ENCODE measurements at regions not wholly inside any gene's neighbourhood (a gene's known extent, or its start where the extent isn't known, plus 50 kb on each side); places are given as distances from the start of the nearest gene placed in this dataset.
"Not testable (repeated sequence)": the region's sequence is repeated elsewhere in the genome, so short reads cannot be mapped to it uniquely, and the experiment has no call there.

DNA sequence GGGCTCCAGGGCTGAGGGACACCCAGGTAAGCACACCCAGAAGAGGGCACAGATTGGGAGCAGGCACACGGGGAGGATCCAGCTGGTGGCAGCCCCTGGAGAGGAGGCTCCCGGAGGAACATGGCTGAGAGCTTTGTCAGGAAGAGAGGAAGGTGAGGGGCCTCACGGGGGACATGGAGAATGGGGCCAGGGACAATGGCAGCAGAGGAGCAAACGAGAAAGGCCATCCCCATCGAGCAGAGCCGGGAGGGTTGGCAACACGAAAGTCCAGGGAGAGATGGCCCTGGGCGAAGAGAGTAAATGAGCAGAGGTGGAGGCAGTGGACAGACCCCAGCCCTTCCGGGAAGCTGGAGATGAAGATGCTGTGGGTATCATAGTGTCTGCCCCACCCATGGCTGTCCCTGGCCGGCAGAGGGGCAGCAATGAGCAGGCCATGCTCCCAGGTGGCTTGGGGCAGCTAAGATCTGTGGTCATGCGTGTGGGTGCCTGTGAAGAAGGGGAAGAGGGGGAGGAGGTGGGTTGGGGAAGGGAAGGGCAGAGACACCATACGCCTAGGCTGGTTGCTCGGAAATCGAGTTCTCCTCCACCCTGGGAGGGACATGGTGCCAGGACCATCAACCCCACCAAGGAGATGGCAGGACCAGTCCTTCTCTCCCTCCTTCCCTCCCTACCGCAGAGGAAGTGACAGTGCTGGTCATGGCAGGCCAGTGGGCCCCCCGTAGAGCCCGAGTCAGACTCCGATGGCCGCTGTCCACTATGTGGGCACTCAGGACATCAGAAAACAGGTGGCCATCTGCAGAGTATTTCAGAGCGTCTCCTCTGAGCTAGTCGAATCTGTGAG lies 191.7 kb downstream of the NDUFA10 start:
- DNase-seq (ENCODE audit: low read depth in 2 of 2), result no peak

DNA sequence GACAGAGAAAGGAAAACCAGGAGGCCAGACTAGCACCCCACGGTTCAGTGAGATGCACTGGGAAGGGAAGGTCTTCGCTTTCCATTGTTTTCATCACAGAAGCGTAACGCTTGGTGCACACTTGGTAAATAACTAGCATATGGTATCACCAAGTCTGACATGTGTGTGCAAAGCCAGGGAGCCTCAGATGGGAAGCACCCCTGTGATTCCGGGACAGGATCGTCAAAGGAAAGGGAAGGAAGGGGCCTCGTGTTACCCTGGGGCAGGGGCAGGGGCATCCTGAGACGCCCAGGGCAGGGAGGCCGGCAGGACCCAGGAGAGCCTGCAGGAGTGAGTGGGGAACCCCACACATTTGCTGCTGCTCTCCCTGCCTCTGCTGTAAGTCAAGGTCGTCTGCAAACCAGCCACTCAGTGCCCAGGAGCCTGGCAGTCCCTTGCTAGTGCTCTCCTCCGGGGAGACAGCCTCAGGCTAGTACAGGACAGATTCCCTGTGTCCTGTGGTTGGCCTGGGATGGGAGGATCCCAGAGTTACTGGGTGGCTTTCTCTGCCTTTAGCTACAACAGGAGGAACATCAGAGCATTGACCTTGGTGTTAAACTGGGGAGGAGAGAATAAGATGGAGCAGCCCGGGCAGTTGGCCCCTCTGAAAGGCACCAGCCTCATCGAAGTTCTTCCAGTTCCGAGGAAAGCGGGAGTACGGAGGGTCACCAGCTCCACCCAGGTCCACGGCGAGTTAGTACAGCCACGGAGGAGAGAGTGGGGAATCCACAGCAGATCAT lies 192.5 kb downstream of the NDUFA10 start:
- no peak for DNase-seq (ENCODE audit: low read depth in 2 of 2)

DNA sequence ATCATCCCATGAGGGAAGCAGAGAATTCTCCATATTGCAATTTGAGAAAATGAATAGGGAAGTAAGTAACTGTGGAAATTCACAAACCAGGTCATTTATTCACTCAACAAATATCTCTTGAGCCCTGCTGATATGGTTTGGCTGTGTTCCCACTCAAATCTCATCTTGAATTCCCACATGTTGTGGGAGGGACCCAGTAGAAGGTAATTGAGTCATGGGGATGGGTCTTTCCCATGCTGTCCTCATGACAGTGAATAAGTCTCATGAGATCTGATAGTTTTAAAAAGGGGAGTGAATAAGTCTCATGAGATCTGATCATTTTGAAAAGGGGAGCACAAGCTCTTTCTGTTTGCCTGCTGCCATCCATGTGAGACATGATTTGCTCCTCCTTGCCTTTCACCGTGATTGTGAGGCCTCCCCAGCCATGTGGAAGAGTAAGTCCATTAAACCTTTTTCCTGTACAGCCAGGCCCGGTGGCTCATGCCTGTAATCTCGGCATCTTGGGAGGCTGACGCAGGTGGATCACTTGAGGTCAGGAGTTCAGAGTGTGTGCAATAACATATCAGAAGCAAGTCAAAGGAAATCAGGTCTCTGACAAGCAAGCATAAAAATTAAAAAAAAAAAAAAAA lies 193.2 kb downstream of the NDUFA10 start:
- DNase-seq (ENCODE audit: low read depth in 2 of 2), result no peak

DNA sequence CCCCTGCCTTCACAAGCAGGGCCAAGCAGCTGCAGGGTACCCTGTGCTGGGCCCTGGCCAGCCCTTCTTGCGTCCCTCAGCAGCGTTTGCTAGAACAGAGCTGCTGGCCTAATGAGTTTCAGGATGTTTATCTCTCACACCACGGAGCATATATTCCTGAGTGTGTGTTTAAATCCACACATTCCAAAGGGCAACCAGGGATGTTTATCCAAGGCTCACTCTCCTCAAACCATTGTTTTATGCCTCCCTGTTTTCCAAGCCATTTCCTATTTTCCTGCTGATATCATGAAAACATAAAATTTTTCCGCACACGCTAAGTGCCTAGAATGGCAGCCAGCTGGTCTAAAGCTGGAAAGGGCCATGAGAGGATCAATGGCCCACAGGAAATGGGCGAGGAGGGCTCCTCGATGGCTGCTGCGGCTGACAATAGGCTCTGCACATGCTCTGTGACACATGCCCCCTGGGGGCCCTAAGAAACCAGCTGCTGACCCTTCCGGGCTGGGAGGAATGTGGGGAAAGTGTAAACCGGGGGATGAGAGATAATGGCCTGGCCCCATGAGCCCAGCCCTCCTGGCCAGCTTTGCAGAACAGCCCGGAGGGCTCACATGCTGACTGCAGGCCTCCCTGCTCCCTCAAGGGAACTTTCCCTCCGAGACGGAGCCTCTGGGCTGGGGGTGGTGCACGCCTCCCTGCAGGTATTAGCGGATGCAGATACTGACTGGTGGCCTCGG lies 194.0 kb downstream of the NDUFA10 start:
- DNase-seq (ENCODE audit: low read depth in 2 of 2), result no peak

DNA sequence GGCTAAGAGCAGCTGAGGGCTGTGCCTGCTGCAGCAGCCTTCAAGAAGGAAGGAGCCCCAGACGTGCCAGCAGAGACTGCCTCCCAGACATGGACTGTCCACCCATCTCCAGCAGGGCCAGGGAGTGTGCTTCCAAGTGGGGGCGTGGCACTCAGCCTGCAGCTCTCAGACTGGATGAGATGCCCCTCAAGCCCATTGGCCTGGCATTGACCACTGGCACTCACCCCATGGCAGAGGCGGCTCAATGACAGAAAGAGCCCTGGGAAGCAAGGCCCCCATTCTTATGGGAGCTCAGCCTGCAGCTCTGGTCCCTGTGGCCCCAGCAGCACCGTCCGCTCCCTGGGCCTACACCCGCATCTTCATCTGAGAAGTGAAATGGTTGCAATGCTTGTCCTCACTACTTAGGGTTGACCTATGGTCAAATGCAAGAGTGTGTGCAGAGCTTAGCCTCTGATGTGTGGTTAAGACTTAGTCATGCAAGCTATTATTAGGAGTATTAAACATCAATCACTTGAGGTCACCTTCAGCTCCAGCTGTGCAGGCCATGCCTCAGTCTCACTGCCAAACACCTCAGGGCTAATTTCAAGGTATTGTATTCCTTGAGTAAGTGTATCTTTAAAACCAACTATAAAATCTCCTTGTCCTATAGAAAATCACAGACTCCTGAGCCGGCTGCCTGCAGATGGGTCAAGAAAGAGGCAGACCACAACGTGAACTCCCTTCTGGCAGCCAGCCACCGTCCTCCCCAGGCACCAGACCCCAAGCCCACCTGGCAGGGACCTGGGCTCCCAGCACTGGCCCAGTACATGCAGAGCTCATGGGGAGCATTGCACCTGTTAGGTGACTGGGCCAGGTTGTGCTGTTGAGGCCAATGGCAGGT lies 194.8 kb downstream of the NDUFA10 start:
- no peak for DNase-seq (ENCODE audit: low read depth in 2 of 2)

DNA sequence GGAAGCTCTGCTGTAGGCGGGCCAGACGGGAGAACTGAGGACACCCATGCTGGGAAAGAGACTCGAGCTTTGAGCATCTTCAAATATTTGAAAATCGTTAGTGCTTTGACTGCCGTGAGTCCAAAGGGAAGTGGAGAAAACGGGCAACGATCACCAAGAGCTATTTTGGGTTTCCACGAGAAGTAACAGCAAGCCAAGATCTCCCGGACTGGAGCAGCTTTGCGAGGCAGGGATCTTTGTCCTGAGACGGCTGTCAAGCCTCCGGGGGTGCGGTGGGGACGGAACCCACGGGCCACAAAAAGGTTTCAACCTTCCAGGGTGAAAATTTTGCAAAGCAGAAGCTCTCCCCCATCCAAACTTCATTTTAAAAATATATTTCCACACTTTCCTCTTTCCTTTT lies 195.8 kb downstream of the NDUFA10 start:
- DNase-seq (ENCODE audit: low read depth in 2 of 2), result no peak

DNA sequence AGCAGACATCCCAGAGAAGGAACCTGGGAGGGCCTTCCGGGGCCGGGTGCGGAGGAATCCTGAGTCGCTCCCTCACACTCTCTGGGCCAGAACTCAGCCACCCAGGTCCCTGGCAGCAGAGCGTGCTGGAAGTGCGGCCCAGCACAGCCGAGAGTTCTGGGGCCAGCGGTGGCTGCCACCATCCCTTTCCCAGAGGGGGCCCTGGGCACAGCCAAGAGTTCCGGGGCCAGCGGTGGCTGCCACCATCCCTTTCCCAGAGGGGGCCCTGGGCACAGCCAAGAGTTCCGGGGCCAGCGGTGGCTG lies 196.2 kb downstream of the NDUFA10 start:
- not testable (repeated sequence) for DNase-seq (ENCODE audit: low read depth in 2 of 2)

DNA sequence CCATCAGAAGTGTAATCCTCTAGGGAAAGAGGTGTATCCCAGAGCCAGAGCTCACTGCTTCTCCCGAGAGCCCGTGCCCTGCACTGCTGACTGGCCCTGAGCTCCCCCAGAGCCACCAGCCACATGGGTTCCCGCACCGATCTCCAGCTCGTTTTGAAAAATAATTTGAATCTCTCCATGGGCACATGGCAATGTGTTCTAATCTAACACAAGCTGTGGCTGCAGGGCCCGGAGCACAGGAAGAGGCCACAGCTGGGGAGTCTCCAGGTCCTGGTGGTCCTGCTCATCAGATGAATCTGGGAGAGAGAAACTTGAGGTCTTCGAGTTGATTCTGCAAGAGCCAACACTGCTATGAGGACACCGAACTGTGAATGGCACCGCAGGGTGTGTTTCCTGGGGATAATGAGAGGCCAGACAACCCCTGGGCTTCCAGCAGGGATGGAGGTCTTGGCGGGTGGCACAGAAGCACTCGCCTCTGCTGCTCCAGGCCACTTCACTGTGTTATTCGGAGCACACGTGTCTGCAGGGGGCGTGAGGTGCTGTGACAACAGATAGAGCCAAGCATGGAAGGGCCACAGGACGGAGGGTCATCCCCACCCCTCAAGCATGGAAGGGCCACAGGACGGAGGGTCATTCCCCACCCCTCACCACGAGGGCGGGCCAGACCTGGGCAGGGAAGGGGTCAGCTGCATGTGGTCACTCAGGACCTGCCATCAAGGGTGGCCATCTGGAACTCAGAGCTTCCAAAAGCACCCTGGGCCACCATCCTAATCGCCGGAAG lies 196.8 kb downstream of the NDUFA10 start:
- no peak for DNase-seq (ENCODE audit: low read depth in 2 of 2)

DNA sequence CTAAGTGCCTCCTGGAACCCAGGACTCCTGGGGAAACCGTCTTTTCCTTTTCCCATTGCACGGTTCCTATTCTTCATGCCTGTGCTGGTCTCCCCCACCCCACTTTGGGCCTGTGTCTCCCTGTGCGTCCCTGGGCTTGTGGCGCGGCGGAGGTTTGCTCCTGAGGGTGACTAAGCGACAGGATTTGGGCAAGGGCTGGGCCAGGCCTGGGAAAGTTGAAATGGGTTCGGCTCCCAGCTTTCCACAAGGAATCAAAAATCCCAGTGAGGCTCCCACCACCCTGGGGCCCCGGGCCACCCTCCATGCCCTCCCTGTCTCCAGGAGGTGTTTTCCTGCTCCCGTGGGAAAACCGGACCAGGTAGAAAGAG lies 197.6 kb downstream of the NDUFA10 start:
- no peak for DNase-seq (ENCODE audit: low read depth in 2 of 2)

DNA sequence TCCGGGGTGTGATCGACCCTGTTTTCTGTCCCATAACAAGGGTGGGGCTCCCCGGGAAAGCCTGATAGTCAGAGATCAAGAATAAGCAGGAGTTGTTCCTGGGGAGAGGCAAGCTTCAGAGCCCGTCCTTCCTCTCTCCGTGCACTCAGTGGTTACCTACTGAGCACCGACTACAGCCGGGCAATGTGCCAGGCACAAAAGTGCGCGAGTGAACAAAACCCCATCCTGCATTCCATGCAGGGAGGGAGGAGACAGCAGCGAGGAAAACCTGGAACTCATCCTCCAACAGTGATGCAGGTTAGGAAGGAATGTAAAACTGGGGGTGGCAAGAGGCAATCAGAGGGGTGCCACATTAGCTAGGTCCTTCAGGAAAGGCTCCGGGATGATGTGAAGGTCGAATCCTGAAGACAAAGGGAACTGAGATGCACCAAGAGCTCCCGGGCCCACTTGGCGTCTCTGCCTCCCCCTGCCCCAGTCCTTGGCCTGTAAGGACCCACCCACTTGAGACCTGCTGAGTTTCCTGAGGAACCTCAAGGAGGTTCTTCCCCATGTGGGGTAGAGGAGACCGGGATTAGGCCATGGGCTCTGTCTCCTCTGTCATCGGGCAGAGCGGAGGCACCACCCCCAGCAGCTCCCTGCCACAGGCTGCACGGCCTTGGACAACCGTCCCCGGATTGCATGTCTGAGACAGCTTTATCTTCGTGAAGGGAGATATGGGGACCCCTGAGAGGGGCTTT lies 198.2 kb downstream of the NDUFA10 start:
- no peak for DNase-seq (ENCODE audit: low read depth in 2 of 2)

DNA sequence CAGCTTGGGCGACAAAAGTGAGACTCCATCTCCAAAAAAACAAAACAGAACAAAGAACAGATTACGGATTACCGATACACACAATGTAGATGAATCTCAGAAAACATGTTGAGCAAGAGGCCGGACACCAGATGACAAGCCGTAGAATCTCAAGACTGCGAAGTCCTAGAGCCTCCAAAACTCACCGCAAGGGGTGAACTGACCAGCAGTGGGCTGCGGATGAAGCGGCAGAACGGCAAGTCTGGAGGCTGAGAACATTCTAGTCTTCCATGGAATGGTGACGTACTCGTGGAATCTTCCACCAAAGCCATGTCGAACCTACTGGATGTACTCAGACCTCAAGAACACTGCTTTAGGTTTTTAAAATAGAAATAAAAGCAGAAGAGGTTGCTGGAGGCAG lies 198.8 kb downstream of the NDUFA10 start:
- no peak for DNase-seq (ENCODE audit: low read depth in 2 of 2)

DNA sequence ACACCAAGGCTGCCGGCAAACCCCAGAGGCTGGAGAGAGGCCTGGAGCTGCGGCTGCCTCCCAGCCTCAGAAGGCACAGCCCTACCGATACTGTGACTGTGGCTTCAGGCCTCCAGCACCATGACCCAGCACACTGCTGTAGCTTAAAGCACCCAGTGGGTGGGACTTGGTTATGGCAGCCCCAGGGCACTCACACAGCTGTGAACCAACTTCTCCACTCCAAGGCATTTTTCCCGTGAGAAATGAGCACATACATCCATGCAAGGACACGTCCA lies 199.5 kb downstream of the NDUFA10 start:
- DNase-seq (ENCODE audit: low read depth in 2 of 2), result no peak

DNA sequence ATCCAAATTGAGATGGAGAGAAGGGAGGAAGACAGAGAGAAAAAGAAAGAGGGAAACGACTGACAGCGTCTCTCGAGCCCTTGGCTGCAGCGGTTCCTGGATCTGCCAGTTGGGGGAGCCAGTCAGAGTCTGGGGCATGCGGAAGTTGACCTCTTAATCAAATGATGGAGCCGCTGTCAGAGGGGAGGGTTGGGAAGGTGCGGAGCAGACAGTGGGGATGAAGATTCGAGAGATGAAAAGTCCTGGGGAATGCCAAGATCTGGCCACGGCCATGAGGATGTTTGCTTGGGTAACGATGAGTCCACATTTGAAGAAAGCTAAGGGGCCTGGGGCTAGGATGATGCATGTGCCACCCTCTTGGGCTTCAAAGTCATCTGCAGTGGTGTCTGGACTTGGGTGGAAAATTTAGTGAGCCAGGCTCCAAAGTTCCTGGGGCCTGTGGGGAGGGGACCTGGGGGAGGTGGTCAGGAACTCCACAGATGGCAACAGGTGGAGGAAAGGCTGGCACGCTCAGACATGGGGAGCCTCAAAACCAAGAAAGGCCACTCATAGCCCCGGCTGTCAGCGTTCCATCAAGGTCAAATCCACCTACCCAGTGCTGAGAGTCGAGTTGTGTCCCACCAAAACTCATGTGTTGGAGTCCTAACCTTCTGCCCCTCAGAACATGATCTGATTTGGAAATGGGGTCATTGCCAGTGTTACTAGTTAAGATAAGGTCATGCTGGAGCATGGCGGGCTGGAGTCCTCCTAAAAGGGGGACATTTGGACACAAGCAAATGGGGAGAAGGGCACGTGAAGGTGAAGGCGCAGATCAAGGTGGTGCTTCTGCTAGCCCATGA lies 200.1 kb downstream of the NDUFA10 start:
- no peak for DNase-seq (ENCODE audit: low read depth in 2 of 2)

DNA sequence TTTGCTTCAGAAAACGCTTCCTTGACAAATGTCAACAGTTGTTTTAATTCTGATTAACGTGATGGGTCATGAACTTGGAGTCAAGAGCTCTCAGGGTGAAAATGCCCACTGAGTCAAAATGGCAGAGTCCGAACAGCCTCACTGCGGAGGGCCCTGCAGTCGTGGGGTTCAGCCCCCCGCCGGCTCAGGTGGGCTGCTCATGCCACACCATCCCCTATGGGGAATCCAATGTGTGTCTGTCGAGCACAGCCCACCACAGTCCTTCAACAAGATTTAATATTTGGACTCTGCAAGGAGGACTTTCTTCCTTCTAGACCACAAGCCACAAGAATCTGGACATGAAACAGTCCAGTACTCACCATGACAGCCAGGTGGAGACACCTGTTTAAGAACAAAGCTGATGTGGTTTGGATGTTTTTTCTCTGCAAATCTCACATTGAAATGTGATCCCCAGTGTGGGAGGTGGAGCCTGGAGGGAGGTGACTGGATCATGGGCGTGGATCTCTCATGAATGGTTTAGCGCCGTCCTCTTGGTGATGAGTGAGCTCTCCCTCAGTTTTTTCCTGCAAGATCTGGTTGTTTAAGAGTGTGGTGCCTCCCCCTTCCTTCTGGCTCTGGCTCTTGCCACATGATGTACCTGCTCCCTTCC lies 201.0 kb downstream of the NDUFA10 start:
- no peak for DNase-seq (ENCODE audit: low read depth in 2 of 2)

DNA sequence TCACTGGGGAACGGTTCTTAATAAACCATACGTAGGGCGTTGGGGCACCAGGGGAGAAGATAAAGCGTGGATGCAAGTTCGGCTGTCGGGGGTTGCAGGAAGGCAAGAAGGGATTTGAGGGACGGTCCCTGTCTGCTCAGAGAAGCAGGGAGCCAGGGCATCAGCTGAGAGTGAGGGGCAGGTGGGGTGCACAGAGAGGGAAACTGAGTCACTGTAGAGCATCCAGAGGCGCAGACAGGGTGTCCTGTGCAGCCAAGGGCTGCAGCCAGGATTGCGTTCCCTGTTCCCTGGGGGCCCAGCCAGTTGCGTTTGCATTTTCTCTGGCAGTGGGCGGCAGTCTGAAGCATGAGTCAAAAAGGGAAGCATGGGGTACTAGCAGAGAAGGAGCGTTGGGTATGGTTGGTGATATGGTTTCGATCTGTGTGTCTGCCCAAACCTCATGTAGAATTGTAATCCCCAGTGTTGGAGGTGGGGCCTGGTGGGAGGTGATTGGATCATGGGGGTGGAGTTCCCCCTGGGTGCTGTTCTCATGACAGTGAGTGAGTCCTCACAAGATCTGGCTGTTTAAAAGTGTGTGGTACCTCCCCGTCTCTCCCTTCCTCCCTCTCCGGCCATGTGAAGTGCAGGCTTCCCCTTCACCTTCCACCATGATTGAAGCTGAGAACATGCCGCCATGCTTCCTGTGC lies 202.9 kb downstream of the NDUFA10 start:
- no peak for DNase-seq (ENCODE audit: low read depth in 2 of 2)

DNA sequence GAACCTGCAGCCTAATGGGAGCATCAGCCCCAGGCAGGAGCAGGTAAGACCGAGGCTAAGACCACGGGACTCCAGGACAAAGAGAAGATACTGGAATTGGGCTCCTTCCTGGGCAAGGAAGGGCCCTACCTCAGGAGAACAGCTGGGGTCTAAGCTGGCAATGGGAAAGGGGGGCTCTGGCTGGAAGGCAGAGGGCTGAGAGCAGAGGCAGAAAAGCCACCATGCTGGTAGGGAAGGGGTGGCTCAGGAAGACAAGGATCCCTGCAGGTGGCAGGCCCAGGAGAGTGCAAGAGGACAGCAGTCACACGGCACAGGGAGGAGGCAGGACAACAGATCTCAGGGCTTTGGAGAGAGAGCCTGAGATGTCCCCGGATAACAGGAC lies 203.5 kb downstream of the NDUFA10 start:
- DNase-seq (ENCODE audit: low read depth in 2 of 2), result no peak

DNA sequence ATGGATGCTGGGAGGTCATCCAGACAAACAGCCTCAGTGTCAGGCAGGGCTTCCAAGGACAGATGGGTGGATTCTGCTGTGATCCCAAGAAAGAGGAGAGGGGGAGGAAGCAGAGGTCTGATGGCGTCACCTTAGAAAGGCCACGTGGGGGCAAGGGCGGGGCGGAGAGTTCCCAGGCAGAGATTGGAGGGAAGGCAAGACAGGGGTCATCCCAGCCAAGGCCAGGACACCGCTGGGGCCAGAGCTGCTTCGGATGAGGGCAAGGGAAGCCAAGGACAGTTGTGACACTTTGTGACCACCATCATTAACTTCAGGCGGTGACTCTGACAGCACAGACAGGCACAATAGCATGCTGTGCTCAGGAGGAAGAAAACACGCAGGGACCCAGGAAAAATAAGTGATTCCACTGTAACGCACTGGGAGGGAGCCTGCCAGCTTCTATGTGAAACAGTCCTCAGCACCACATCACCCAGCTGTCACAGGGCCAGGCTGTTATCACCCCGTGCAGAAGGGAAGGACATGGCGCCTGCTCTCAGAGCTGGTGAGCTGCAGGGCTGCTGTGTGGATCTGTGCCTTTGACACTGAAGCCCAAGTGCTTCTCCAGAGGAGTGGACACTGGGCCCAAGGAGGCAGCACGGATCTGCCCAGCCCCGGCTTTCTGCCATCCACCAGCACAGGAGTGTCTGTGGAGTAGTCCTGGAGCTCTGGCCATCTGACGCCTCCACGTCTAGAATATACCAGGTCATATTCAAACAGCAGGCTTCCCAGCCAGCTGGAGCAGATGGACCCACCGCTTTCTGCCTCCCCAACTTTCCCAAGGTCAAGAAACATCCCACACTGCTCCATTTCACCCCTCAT lies 204.1 kb downstream of the NDUFA10 start:
- DNase-seq (ENCODE audit: low read depth in 2 of 2), result no peak

All from activated CD4-positive, alpha-beta T cell treated with anti-CD3 and anti-CD28 coated beads for 24 hours (primary cell).